SU-DHL-6 (cell line): ENCODE measurements at regions not wholly inside any gene's neighbourhood (a gene's known extent, or its start where the extent isn't known, plus 50 kb on each side); places are given as distances from the start of the nearest gene placed in this dataset.

ENCODE experiments used
- H2AFZ ChIP-seq: fragments of 200-600 bp; sonication (generic); 2 replicates; pipeline ENCODE4 v1.6.1; 2014; ENCODE audit warnings: low read depth, mild to moderate bottlenecking, moderate library complexity, mixed read lengths, antibody characterized with exemption, low read length; ENCODE audit not compliant: severe bottlenecking
- H3F3A ChIP-seq: fragments of 200-600 bp; shearing (Covaris generic); 2 replicates; pipeline ENCODE4 v1.6.0; 2016; ENCODE audit warnings: antibody characterized with exemption, mild to moderate bottlenecking; ENCODE audit not compliant: insufficient read depth
- H3K27ac ChIP-seq: fragments of 200-600 bp; sonication (generic); 2 replicates; pipeline ENCODE4 v1.5.1; 2016; ENCODE audit warnings: low read depth, mild to moderate bottlenecking, low read length, moderate library complexity, mixed read lengths
- H3K27me3 ChIP-seq: fragments of 200-600 bp; sonication (generic), shearing (Covaris generic); 2 replicates; pipeline ENCODE4 v1.6.0; 2014; ENCODE audit warnings: mild to moderate bottlenecking, low read length
- H3K36me3 ChIP-seq: fragments of 200-600 bp; sonication (generic); 2 replicates; pipeline ENCODE4 v1.6.1; 2014; ENCODE audit warnings: mild to moderate bottlenecking, low read length, mixed read lengths
- H3K4me2 ChIP-seq: fragments of 300-600, 200-600 bp; shearing (Covaris generic), sonication (generic); 2 replicates; pipeline ENCODE4 v1.6.0; 2014; ENCODE audit warnings: low read length, low read depth, mild to moderate bottlenecking; ENCODE audit not compliant: poor library complexity, severe bottlenecking
- H3K4me3 ChIP-seq: fragments of 200-600 bp; sonication (generic); 2 replicates; pipeline ENCODE4 v1.5.1; 2014; ENCODE audit warnings: antibody characterized with exemption, low read length, mild to moderate bottlenecking, mixed read lengths; ENCODE audit not compliant: insufficient read depth, poor library complexity, severe bottlenecking
- H3K79me2 ChIP-seq: fragments of 200-600 bp; sonication (generic); 2 replicates; pipeline ENCODE4 v1.6.1; 2014; ENCODE audit warnings: mild to moderate bottlenecking, low read length, moderate library complexity; ENCODE audit not compliant: insufficient read depth
- H3K9ac ChIP-seq: fragments of 200-600 bp; sonication (generic); 2 replicates; pipeline ENCODE4 v1.7.0; 2014; ENCODE audit warnings: mild to moderate bottlenecking, low read length
- H3K9me2 ChIP-seq: fragments of 200-600 bp; sonication (generic); replicated peaks from 2 replicates; pipeline ENCODE4 v1.6.1; 2014; ENCODE audit warnings: low read length; ENCODE audit not compliant: insufficient read depth
- H3K9me3 ChIP-seq: fragments of 200-600 bp; sonication (generic); 2 replicates; pipeline ENCODE4 v1.6.1; 2014; ENCODE audit warnings: low read length, mixed read lengths; ENCODE audit not compliant: insufficient read depth
- H4K20me1 ChIP-seq: fragments of 200-600 bp; sonication (generic); 2 replicates; pipeline ENCODE4 v1.6.1; 2014; ENCODE audit warnings: low read depth, mild to moderate bottlenecking, antibody characterized with exemption, low read length, moderate library complexity, mixed read lengths
- CTCF ChIP-seq: fragments of 200-600 bp; sonication (generic); IDR thresholded peaks from one replicate; pipeline ENCODE4 v1.5.1; 2017; ENCODE audit warnings: antibody characterized with exemption, mild to moderate bottlenecking, low read length, moderate library complexity; ENCODE audit not compliant: insufficient read depth, poor library complexity, severe bottlenecking
- EZH2phosphoT487 ChIP-seq: fragments of 200-600 bp; sonication (generic), shearing (Covaris generic); conservative IDR thresholded peaks from 2 replicates; pipeline ENCODE4 v1.6.1; 2018; ENCODE audit warnings: mild to moderate bottlenecking, antibody characterized with exemption, low read length, moderate library complexity, mixed read lengths

GRCh38 chr7:148472406-148472805 lies 118.2 kb upstream of the C7orf33 start:
- Histone ChIP-seq H3K27me3 (no peaks in the 10 kb centered on the region), H3K9me2 (no peaks in the 10 kb centered on the region), H3K27ac (no peak overlapping the region), H3K79me2 (no peaks in the 10 kb centered on the region), H3K9me3 (no peaks in the 10 kb centered on the region), H3K4me2 (no peak overlapping the region), H3K36me3 (no peaks in the 10 kb centered on the region), H4K20me1 (no peaks in the 10 kb centered on the region), H3K4me3 (no peak overlapping the region), H3F3A (no peaks in the 10 kb centered on the region), H3K9ac (no peak overlapping the region), H2AFZ (no peak overlapping the region)
- no peak for TF ChIP-seq EZH2phosphoT487
- TF ChIP-seq CTCF: no peak

- Histone ChIP-seq H2AFZ (no peak overlapping the region), H3K79me2 (no peaks in the 10 kb centered on the region), H3K4me2 (no peak overlapping the region), H3K36me3 (no peaks in the 10 kb centered on the region), H3K9me3 (no peaks in the 10 kb centered on the region), H3K27me3 (no peaks in the 10 kb centered on the region), H3K4me3 (no peak overlapping the region), H3F3A (no peaks in the 10 kb centered on the region), H3K9ac (no peak overlapping the region), H4K20me1 (no peaks in the 10 kb centered on the region), H3K27ac (no peak overlapping the region), H3K9me2 (no peaks in the 10 kb centered on the region)
- TF ChIP-seq EZH2phosphoT487 (no peak), CTCF (no peak)
Measured at GRCh38 chr7:148473703-148474480, 116.7 kb upstream of the C7orf33 start.

GRCh38 chr7:148474481-148475025 lies 116.0 kb upstream of the C7orf33 start:
- H3K9me2 ChIP-seq: no peaks in the 10 kb centered on the region
- H3K4me2 ChIP-seq: no peak overlapping the region
- H3K9me3 ChIP-seq: no peaks in the 10 kb centered on the region
- H3K36me3 ChIP-seq: no peaks in the 10 kb centered on the region
- no peak overlapping the region for H3K9ac ChIP-seq
- H3K4me3 ChIP-seq: no peak overlapping the region
- H3K27ac ChIP-seq: no peak overlapping the region
- no peaks in the 10 kb centered on the region for H4K20me1 ChIP-seq
- no peaks in the 10 kb centered on the region for H3F3A ChIP-seq
- no peak overlapping the region for H2AFZ ChIP-seq
- no peaks in the 10 kb centered on the region for H3K27me3 ChIP-seq
- TF ChIP-seq EZH2phosphoT487 (no peak), CTCF (no peak)
- H3K79me2 ChIP-seq: no peaks in the 10 kb centered on the region
